Stimulated activated CD4-positive, alpha-beta T cell treated with anti-CD3 and anti-CD28 coated beads, TNF-alpha, amount 100 ng/mL, for 24 hours (primary cell): ENCODE measurements at regions not wholly inside any gene's neighbourhood (a gene's known extent, or its start where the extent isn't known, plus 50 kb on each side); places are given as distances from the start of the nearest gene placed in this dataset.
A peak's percentile ranks its signal among the peaks of the same experiment; 100 is the strongest.

Experiments
- DNase-seq, 3 experiments: peaks; one replicate each; pipeline ENCODE4 v3.0.0-alpha.2; 2020; ENCODE audit warnings: low read depth in 3 of 3

- no peak for DNase-seq
Measured at GRCh38 chr3:70564552-70564951, 252.1 kb upstream of the MDFIC2 start.

- no peak for DNase-seq
Measured at GRCh38 chr3:70561796-70562195, 249.4 kb upstream of the MDFIC2 start.

- no peak for DNase-seq
Measured at GRCh38 chr3:70558956-70559355, 246.5 kb upstream of the MDFIC2 start.

GRCh38 chr3:70557976-70558375 is 245.5 kb upstream of the MDFIC2 start:
- DNase-seq = no peak

- DNase-seq = no peak
Measured at GRCh38 chr3:70556056-70556455, 243.6 kb upstream of the MDFIC2 start.

GRCh38 chr3:70554170-70554569 is 241.7 kb upstream of the MDFIC2 start:
- DNase-seq = no peak

- peak; percentile 58 to 74 (median 66) for DNase-seq
Measured at GRCh38 chr3:70550723-70551319, 238.4 kb upstream of the MDFIC2 start.

GRCh38 chr3:70546679-70547078 is 234.2 kb upstream of the MDFIC2 start:
- DNase-seq = no peak

GRCh38 chr3:70543493-70543892 is 231.1 kb upstream of the MDFIC2 start:
- DNase-seq = no peak

- DNase-seq = no peak
Measured at GRCh38 chr3:70539908-70540307, 227.5 kb upstream of the MDFIC2 start.

GRCh38 chr3:70532806-70533205 is 220.4 kb upstream of the MDFIC2 start:
- DNase-seq = no peak

- DNase-seq = no peak
Measured at GRCh38 chr3:70531838-70532489, 219.5 kb upstream of the MDFIC2 start.

- DNase-seq = no peak
Measured at GRCh38 chr3:70531063-70531657, 218.7 kb upstream of the MDFIC2 start.

- no peak for DNase-seq
Measured at GRCh38 chr3:70530626-70531025, 218.2 kb upstream of the MDFIC2 start.

GRCh38 chr3:70527026-70527425 is 214.6 kb upstream of the MDFIC2 start:
- no peak for DNase-seq

- DNase-seq = no peak
Measured at GRCh38 chr3:70519913-70520659, 207.6 kb upstream of the MDFIC2 start.

- no peak for DNase-seq
Measured at GRCh38 chr3:70519026-70519425, 206.6 kb upstream of the MDFIC2 start.

GRCh38 chr3:70518356-70518755 is 205.9 kb upstream of the MDFIC2 start:
- no peak for DNase-seq

- no peak for DNase-seq
Measured at GRCh38 chr3:70517124-70517890, 204.9 kb upstream of the MDFIC2 start.

GRCh38 chr3:70516076-70516475 is 203.6 kb upstream of the MDFIC2 start:
- no peak for DNase-seq

GRCh38 chr3:70507486-70507885 is 195.0 kb upstream of the MDFIC2 start:
- no peak for DNase-seq

GRCh38 chr3:70506775-70507174 is 194.3 kb upstream of the MDFIC2 start:
- DNase-seq = no peak
